Subcutaneous abdominal adipose tissue (tissue), 5 donors: ENCODE measurements at regions not wholly inside any gene's neighbourhood (a gene's known extent, or its start where the extent isn't known, plus 50 kb on each side); places are given as distances from the start of the nearest gene placed in this dataset.

Experiments used
- H3K27ac ChIP-seq: one replicate; pipeline ENCODE4 v1.7.0; 2013; ENCODE audit warnings: low read depth, mild to moderate bottlenecking, inconsistent platforms, low read length, moderate library complexity
- H3K27me3 ChIP-seq, 5 donors: one replicate each; pipeline ENCODE4 v1.7.0; 2013; ENCODE audit warnings: low read length in 5 of 5, inconsistent platforms in 1 of 5; ENCODE audit not compliant: control insufficient read depth in 5 of 5, insufficient read depth in 4 of 5
- H3K36me3 ChIP-seq, 5 donors: one replicate each; pipeline ENCODE4 v1.7.0; 2013; ENCODE audit warnings: low read length in 5 of 5; ENCODE audit not compliant: control insufficient read depth in 5 of 5, insufficient read depth in 5 of 5
- H3K4me1 ChIP-seq, 5 donors: one replicate each; pipeline ENCODE4 v1.7.0; 2013; ENCODE audit warnings: low read length in 5 of 5, mild to moderate bottlenecking in 3 of 5, moderate library complexity in 1 of 5; ENCODE audit not compliant: control insufficient read depth in 5 of 5, insufficient read depth in 5 of 5
- H3K4me3 ChIP-seq, 5 donors: one replicate each; pipeline ENCODE4 v1.7.0; 2013; ENCODE audit warnings: low read length in 5 of 5, low read depth in 1 of 5
- H3K9ac ChIP-seq, 5 donors: one replicate each; pipeline ENCODE4 v1.7.0; 2013; ENCODE audit warnings: low read length in 5 of 5, mild to moderate bottlenecking in 4 of 5, moderate library complexity in 3 of 5
- H3K9me3 ChIP-seq, 5 donors: one replicate each; pipeline ENCODE4 v1.7.0; 2013; ENCODE audit warnings: low read length in 5 of 5; ENCODE audit not compliant: control insufficient read depth in 5 of 5
- donor health status: healthy.
- donor health status: healthy.
- donor health status: healthy.
- donor health status: healthy.
- donor health status: healthy.

DNA sequence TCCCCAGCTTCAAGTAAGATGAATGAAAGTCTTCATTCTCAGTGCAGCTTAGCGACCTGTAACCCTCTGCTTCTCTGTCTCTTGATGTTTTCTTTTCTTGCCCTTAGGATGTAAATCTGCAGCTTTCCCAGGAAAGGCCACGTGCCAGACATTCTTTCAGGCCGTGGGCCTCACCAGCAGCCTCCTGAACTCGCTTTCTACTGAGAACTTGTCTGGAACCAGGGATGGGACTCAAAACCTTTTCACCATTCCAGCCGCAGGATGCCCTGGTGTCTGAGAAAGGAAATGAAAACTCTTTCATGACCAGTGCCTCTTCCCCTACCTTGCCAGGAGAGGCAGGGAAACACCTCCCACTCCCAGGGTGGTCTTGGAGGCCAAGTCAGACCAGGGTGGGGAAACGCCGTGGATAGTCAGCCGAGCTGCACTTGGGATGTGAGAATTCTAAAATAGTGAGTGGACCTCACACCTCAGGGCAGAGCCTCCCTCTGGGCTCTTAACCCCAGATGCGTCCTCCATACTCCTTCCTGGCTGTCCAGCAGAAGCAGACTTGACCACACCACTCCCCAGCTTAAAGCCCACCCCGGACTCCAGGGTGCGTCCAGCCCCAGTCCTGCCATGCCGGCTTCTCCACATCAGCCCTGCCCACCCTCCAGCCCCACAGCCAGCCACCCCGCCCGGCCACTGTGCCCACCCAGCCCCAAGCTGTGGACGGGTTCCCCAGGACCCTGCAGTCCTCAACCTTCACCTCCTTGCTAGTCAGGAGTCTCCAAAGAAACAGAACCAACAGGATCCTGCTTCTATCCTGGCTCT lies 115.5 kb downstream of the TWIST2 start:
- H3K4me1 ChIP-seq, result no peaks in the 10 kb centered on the region
- H3K27me3 ChIP-seq, result no peaks in the 10 kb centered on the region
- H3K27ac ChIP-seq, result no peak overlapping the region
- no peak overlapping the region for H3K9ac ChIP-seq
- H3K9me3 ChIP-seq, result peaks cover 0 to 3% (median 0%) of the 10 kb centered on the region in 5 donors
- H3K36me3 ChIP-seq, result no peaks in the 10 kb centered on the region
- H3K4me3 ChIP-seq, result no peak overlapping the region

- Histone ChIP-seq H3K27me3 (no peaks in the 10 kb centered on the region), H3K9me3 (peaks cover 0 to 3% (median 0%) of the 10 kb centered on the region in 5 donors), H3K27ac (no peak overlapping the region), H3K36me3 (no peaks in the 10 kb centered on the region), H3K9ac (no peak overlapping the region), H3K4me1 (no peaks in the 10 kb centered on the region), H3K4me3 (no peak overlapping the region)
Observed at GRCh38 chr2:238963971-238964328, 116.1 kb downstream of the TWIST2 start.

DNA sequence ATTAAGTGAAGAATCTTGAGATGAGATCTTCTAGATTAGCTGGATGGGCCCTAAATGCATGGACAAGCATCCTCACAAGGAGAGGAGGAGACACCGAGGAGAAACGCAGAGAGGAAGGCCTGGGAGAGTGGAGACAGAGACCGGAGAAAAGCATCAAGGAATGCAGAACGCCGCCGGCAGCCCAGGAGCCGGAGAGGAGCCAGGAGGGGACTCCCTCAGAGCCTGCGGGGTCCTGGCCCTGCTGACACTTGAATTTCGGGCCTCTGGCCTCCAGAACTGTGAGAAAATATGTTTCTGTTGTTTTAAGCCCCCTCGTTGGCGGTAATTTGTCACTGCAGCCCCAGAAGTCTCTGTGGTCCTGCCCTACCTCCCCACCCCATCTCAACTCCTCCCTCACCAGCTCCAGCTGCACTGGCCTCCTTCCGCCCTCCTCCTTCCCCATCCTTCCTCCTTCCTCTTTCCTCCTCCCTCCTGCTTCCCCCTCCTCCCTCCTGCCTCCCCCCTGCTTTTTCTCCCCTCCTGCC lies 116.7 kb downstream of the TWIST2 start:
- Histone ChIP-seq H3K4me3 (no peak overlapping the region), H3K9ac (no peak overlapping the region), H3K27ac (no peak overlapping the region), H3K36me3 (no peaks in the 10 kb centered on the region), H3K27me3 (no peaks in the 10 kb centered on the region), H3K9me3 (peaks cover 0 to 3% (median 0%) of the 10 kb centered on the region in 5 donors), H3K4me1 (no peaks in the 10 kb centered on the region)

DNA sequence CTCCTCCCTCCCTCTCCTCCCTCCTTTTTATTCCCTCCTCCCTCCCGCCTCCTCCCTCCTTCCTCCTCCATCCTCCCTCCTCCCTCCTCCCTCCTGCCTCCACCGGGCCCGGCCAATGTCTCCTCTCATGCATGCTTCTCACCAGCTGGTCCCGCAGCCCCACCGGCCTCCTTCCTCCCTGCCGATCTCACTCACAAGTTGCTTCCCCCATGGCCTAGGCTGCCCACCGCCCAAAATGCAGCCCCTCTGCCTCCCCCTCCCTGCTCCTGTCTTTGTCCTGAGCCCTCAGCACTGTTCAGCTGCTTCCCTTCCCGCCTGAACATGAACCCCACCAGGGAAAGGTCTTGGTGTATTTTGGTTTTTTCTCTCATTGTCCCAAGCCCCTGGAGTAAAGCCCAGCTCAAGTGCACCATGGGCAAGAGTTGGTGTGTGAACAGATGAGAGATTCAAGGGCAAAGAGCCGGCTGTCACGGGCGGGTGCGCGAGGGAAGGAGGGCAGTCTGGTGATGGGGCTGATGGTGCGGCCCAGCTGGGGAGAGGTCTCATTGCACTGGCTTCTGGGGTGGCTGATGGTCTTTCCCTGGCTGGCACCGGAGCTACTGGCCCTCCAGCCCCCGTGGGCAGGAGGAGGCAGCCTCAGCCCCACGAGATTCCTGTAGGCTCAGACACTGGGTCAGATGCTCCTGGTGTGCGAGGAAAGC lies 117.6 kb downstream of the TWIST2 start:
- Histone ChIP-seq H3K9me3 (peaks cover 0 to 3% (median 0%) of the 10 kb centered on the region in 5 donors), H3K4me1 (no peaks in the 10 kb centered on the region), H3K27me3 (no peaks in the 10 kb centered on the region), H3K27ac (no peak overlapping the region), H3K9ac (no peak overlapping the region), H3K36me3 (no peaks in the 10 kb centered on the region), H3K4me3 (no peak overlapping the region)

DNA sequence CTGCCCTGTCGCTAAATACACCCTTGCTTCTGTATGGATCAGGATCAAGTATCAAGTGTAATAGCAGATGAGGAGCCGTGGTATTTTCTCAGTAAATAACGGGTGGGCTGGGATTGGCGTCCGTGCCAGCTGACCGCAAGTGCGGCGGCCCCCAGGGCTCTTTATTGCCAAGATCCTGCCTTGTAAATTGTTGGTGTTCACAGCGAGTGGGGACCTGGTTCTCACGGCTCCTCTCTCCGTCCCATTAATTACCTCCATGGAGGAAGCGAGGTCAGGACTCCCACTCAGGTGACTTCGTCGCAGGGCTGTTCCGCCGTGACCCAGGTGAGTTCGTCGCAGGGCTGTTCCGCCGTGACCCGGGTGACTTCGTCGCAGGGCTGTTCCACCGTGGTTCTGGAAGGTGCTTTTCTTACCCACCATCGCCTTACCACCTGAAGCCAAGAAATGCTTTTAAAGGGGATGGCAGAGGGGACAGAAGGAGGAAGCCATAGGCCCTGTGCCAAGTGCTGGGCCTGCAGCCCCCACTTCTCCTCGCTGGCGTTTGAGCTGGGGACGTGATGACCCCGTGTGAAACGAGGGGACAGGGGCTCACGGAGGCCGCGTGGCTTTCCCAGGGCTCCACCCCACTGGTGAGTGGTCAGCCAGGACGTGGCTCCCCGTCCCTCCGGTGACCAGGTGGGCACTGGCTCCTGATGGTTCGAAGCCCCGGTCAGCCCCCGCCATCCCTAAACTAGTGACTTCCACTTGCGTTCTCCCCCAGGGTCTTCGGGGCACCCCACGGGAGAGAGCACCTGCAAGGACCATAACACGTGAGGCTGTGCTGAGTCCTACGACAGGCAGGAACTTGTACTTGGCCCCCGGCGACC lies 118.4 kb downstream of the TWIST2 start:
- H3K9me3 ChIP-seq, result no peaks in the 10 kb centered on the region
- no peaks in the 10 kb centered on the region for H3K36me3 ChIP-seq
- H3K27ac ChIP-seq, result no peak overlapping the region
- peaks cover 0 to 2% (median 0%) of the 10 kb centered on the region in 5 donors for H3K27me3 ChIP-seq
- H3K4me1 ChIP-seq, result no peaks in the 10 kb centered on the region
- no peak overlapping the region for H3K4me3 ChIP-seq
- no peak overlapping the region for H3K9ac ChIP-seq

- H3K27ac ChIP-seq, result no peak overlapping the region
- no peak overlapping the region for H3K4me3 ChIP-seq
- peaks cover 0 to 9% (median 0%) of the 10 kb centered on the region in 5 donors for H3K27me3 ChIP-seq
- no peaks in the 10 kb centered on the region for H3K4me1 ChIP-seq
- H3K9me3 ChIP-seq, result no peaks in the 10 kb centered on the region
- H3K36me3 ChIP-seq, result no peaks in the 10 kb centered on the region
- H3K9ac ChIP-seq, result no peak overlapping the region
Observed at GRCh38 chr2:238967031-238967977, 119.4 kb downstream of the TWIST2 start.

- Histone ChIP-seq H3K4me3 (no peak overlapping the region), H3K9me3 (no peaks in the 10 kb centered on the region), H3K36me3 (no peaks in the 10 kb centered on the region), H3K4me1 (no peaks in the 10 kb centered on the region), H3K9ac (no peak overlapping the region), H3K27me3 (peaks cover 0 to 9% (median 0%) of the 10 kb centered on the region in 5 donors), H3K27ac (no peak overlapping the region)
Observed at GRCh38 chr2:238967978-238968360, 120.1 kb downstream of the TWIST2 start.

DNA sequence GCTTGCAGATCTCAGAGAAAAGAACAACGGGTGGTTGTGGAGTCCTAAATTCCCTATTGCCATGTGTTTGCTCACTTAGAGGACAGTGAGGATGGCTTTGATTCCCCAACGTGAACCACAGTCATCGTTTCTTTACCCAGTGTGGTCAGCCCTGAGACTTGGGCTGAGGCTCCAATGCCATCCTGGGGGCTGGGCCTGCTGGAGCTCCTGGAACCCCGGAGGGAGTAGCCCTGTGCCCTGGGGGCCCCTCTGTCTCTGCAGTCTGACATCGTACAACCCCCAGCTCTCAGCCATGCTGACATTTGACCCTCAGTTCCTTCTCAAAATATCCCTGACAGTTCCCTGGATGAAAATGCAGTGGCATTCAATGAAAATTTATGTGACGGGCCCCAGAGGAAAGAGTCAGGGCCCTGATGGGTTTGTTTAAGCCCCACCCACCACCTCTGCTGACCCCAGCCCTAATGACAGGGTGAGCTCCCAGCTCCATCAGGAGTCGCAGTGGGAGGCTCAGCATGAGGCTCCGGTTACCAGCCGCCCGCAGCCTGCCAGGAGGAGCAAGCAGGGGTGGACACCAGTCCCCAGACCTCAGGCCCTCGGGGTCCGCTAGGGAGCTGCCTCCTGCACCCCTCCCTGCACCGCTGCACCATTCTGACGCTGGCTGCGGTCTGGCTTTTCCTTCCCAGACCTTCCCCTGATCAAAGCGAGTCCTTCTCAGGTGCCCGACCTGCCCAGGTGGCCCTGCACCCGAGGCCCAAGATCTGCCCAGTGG lies 120.9 kb downstream of the TWIST2 start:
- H3K36me3 ChIP-seq, result no peaks in the 10 kb centered on the region
- no peak overlapping the region for H3K27ac ChIP-seq
- H3K4me3 ChIP-seq, result no peak overlapping the region
- H3K27me3 ChIP-seq, result peaks cover 0 to 9% (median 0%) of the 10 kb centered on the region in 5 donors
- H3K4me1 ChIP-seq, result peaks cover 0 to 6% (median 4%) of the 10 kb centered on the region in 5 donors
- H3K9me3 ChIP-seq, result no peaks in the 10 kb centered on the region
- no peak overlapping the region for H3K9ac ChIP-seq
